ENCODE measurements at regions not wholly inside any gene's neighbourhood (a gene's known extent, or its start where the extent isn't known, plus 50 kb on each side); places are given as distances from the start of the nearest gene placed in this dataset.

DNA sequence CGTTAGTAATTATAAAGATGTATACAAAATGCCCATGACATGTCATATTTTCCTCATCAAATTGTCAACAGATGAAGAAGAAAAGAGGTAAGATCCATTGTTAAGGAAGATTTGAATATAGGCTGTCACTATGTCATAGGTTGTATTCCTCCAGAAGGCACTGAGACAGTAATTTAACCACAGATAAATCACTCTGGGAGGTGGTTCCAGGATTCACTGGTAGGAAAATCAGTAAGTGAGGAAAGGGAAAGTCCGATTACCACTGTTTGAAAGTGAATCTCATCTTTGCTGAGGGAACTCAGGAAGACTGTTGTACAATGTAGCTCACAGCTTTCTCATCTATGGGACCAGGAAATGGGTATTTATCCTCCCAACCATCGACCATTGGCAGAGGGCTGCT is 152.8 kb upstream of the TMEFF2 start:
- no peak for DNase-seq (ENCODE audit: low spot score)
- no peak overlapping the region for H3K27ac ChIP-seq
- TF ChIP-seq CTCF (IDR thresholded peaks at IDR 0.05) = no peak
- no peak overlapping the region for H3K4me3 ChIP-seq

- no peak for TF ChIP-seq CTCF (IDR thresholded peaks at IDR 0.05)
- no peak overlapping the region for H3K27ac ChIP-seq
- DNase-seq (ENCODE audit: low spot score) = no peak
- no peak overlapping the region for H3K4me3 ChIP-seq
Observed at GRCh38 chr2:192345287-192345686, 150.6 kb upstream of the TMEFF2 start.

- Histone ChIP-seq H3K27ac (no peak overlapping the region), H3K4me3 (no peak overlapping the region)
- no peak for TF ChIP-seq CTCF (IDR thresholded peaks at IDR 0.05)
- DNase-seq (ENCODE audit: low spot score) = no peak
Observed at GRCh38 chr2:192333642-192334041, 138.9 kb upstream of the TMEFF2 start.

GRCh38 chr2:192328297-192328696 is 133.6 kb upstream of the TMEFF2 start:
- Histone ChIP-seq H3K4me3 (no peak overlapping the region), H3K27ac (no peak overlapping the region)
- TF ChIP-seq CTCF (IDR thresholded peaks at IDR 0.05) = no peak
- no peak for DNase-seq (ENCODE audit: low spot score)

DNA sequence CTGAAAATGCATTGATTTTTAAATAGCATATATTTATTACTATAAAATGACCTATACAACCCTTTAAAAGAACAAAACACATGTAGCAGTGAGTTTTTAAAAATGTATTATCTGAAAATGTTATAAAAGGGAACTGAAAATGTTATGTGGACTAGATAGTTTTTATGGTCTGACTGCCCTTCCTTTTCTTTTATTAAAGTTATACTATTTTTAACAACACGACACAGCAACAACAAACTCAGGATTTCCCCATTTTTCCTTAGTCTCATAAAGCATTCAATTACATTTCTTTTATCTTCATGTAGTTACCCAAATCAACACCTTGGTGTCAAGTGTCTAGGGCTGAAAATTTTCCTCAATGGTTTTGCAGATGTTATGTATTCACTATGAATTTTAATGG is 132.8 kb upstream of the TMEFF2 start:
- no peak for DNase-seq (ENCODE audit: low spot score)
- Histone ChIP-seq H3K4me3 (no peak overlapping the region), H3K27ac (no peak overlapping the region)
- TF ChIP-seq CTCF (IDR thresholded peaks at IDR 0.05) = no peak

DNA sequence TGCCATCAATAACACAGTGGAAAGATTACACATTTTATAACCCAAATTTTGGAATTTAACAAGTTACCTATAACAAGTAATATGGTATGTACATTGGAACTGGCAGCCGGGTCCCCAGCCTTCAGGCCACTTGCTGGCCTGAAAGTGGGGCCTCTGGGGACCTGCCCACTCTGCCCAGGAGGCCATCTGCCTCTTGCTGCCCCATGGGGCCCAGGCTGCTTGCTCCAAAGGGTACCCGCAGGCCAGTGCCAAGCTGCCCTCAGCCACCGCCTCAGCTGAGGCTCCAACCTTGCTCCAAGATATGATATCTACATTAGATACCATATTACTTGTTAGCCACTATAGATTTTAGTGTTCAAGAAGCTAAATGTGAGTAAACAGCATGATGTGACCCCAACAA is 120.8 kb upstream of the TMEFF2 start:
- DNase-seq (ENCODE audit: low spot score) = no peak
- Histone ChIP-seq H3K4me3 (no peak overlapping the region), H3K27ac (no peak overlapping the region)
- TF ChIP-seq CTCF (IDR thresholded peaks at IDR 0.05) = no peak

DNA sequence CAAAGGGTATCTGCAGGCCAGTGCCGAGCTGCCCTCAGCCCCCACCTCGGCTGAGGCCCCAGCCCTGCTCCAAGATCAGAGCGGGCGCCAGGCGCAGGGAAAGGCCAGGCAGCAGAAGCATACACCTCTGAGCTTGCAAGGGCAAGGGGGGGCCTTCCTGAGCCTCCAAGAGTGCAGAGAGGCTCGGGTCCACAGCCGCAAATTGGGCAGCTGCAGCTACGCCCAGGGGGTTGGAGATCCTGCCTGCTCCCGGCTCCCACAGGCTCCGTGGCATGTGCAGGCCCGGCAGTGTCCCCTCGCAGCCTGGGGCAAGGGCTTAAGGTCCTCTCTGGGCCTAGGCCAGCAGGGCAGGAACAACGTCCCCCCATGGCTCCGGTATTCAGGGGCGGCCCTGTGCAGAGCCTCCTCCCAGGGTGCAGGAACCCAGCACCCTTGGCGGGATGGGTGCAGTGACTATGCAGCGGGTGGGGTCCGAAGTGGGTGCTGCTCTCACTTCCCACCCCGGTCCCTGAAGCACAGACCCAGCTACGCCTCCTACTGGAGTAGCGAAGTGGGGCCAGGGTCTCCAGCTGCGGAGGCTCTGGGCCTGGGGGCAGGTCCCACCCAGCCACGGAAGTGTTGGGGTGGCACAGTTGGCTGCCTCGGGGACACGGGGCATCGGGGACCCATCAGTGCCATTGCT is 120.2 kb upstream of the TMEFF2 start:
- DNase-seq (ENCODE audit: low spot score) = no peak
- Histone ChIP-seq H3K27ac (no peak overlapping the region), H3K4me3 (no peak overlapping the region)
- TF ChIP-seq CTCF (IDR thresholded peaks at IDR 0.05) = no peak
